Mammary epithelial cell (primary cell): ENCODE measurements at regions not wholly inside any gene's neighbourhood (a gene's known extent, or its start where the extent isn't known, plus 50 kb on each side); places are given as distances from the start of the nearest gene placed in this dataset.

ENCODE experiments used
- EZH2 ChIP-seq: IDR thresholded peaks from 2 replicates; pipeline ENCODE4 v1.6.1; 2012; ENCODE audit warnings: low read length, inconsistent platforms, borderline replicate concordance
- TF ChIP-seq, protein P1 (sequence below), 2 donors: IDR thresholded peaks in 1 of 2; conservative IDR thresholded peaks in 1 of 2; 2 replicates each; pipeline ENCODE4 v1.5.1; 2011 to 2012; ENCODE audit warnings: inconsistent platforms in 2 of 2, low read length in 2 of 2, mild to moderate bottlenecking in 2 of 2, control low read depth in 1 of 2, low read depth in 1 of 2; ENCODE audit not compliant: insufficient read depth in 1 of 2; ENCODE audit errors: extremely low read depth in 1 of 2

- no peak for TF ChIP-seq EZH2
- TF ChIP-seq, protein P1, sequence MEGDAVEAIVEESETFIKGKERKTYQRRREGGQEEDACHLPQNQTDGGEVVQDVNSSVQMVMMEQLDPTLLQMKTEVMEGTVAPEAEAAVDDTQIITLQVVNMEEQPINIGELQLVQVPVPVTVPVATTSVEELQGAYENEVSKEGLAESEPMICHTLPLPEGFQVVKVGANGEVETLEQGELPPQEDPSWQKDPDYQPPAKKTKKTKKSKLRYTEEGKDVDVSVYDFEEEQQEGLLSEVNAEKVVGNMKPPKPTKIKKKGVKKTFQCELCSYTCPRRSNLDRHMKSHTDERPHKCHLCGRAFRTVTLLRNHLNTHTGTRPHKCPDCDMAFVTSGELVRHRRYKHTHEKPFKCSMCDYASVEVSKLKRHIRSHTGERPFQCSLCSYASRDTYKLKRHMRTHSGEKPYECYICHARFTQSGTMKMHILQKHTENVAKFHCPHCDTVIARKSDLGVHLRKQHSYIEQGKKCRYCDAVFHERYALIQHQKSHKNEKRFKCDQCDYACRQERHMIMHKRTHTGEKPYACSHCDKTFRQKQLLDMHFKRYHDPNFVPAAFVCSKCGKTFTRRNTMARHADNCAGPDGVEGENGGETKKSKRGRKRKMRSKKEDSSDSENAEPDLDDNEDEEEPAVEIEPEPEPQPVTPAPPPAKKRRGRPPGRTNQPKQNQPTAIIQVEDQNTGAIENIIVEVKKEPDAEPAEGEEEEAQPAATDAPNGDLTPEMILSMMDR (conservative IDR thresholded peaks at IDR 0.05 in 1 of 2, IDR thresholded peaks at IDR 0.05 in 1 of 2; ENCODE audit: extremely low read depth in 1 of 2, insufficient read depth in 1 of 2, low read depth in 1 of 2, low read length in 2 of 2) = no peak
These were observed 87.5 kb downstream of the MINAR1 start for GRCh38 chr15:79519628-79520027.
